GM12891 (cell line): ENCODE measurements at regions not wholly inside any gene's neighbourhood (a gene's known extent, or its start where the extent isn't known, plus 50 kb on each side); places are given as distances from the start of the nearest gene placed in this dataset.

Source experiments
- POLR2A ChIP-seq: IDR thresholded peaks from 2 replicates; pipeline ENCODE4 v1.6.1; 2011; ENCODE audit warnings: low read depth, low read length, control low read depth
- POLR2AphosphoS5 ChIP-seq: IDR thresholded peaks from 2 replicates; pipeline ENCODE4 v1.6.1; 2011; ENCODE audit warnings: low read depth, low read length, control low read depth
- SPI1 ChIP-seq: IDR thresholded peaks from 2 replicates; pipeline ENCODE4 v1.6.1; 2011; ENCODE audit warnings: low read depth, low read length, control low read depth
- TAF1 ChIP-seq: IDR thresholded peaks from 2 replicates; pipeline ENCODE4 v1.6.1; 2011; ENCODE audit warnings: low read depth, low read length, control low read depth

GRCh38 chr12:107251288-107251687 is 157.9 kb upstream of the CRY1 start:
- TF ChIP-seq POLR2A, result no peak
- no peak for TF ChIP-seq SPI1
- no peak for TF ChIP-seq POLR2AphosphoS5
- no peak for TF ChIP-seq TAF1
